ENCODE measurements at regions not wholly inside any gene's neighbourhood (a gene's known extent, or its start where the extent isn't known, plus 50 kb on each side); places are given as distances from the start of the nearest gene placed in this dataset.
"Not testable (repeated sequence)": the region's sequence is repeated elsewhere in the genome, so short reads cannot be mapped to it uniquely, and the experiment has no call there.

GRCh38 chr16:76988526-76988925, 202.5 kb upstream of the MON1B start:
- no peak for DNase-seq

- no peak for DNase-seq
Measured at GRCh38 chr16:77002644-77003043, 188.3 kb upstream of the MON1B start.

GRCh38 chr16:77009453-77009852, 181.5 kb upstream of the MON1B start:
- DNase-seq = no peak

- DNase-seq = no peak
Measured at GRCh38 chr16:77014441-77014840, 176.5 kb upstream of the MON1B start.

- no peak for DNase-seq
Measured at GRCh38 chr16:77030600-77030999, 160.4 kb upstream of the MON1B start.

- DNase-seq = no peak
Measured at GRCh38 chr16:77033516-77033915, 157.5 kb upstream of the MON1B start.

GRCh38 chr16:77035361-77035760, 155.6 kb upstream of the MON1B start:
- DNase-seq = no peak

- no peak for DNase-seq
Measured at GRCh38 chr16:77037696-77038347, 153.2 kb upstream of the MON1B start.

- DNase-seq = no peak
Measured at GRCh38 chr16:77041468-77041867, 149.5 kb upstream of the MON1B start.

GRCh38 chr16:77043076-77043475, 147.9 kb upstream of the MON1B start:
- no peak for DNase-seq

- DNase-seq = no peak
Measured at GRCh38 chr16:77046206-77046605, 144.8 kb upstream of the MON1B start.

- no peak for DNase-seq
Measured at GRCh38 chr16:77048085-77048484, 142.9 kb upstream of the MON1B start.

- DNase-seq = no peak
Measured at GRCh38 chr16:77049577-77049976, 141.4 kb upstream of the MON1B start.

- not testable (repeated sequence) for DNase-seq
Measured at GRCh38 chr16:77056597-77056996, 134.4 kb upstream of the MON1B start.

- no peak for DNase-seq
Measured at GRCh38 chr16:77057161-77057774, 133.7 kb upstream of the MON1B start.

GRCh38 chr16:77059446-77059845, 131.5 kb upstream of the MON1B start:
- DNase-seq = no peak

GRCh38 chr16:77060614-77061013, 130.4 kb upstream of the MON1B start:
- no peak for DNase-seq

GRCh38 chr16:77062878-77063675, 127.9 kb upstream of the MON1B start:
- DNase-seq = no peak

- no peak for DNase-seq
Measured at GRCh38 chr16:77063676-77064016, 127.3 kb upstream of the MON1B start.

- no peak for DNase-seq
Measured at GRCh38 chr16:77064037-77064436, 127.0 kb upstream of the MON1B start.

- no peak for DNase-seq
Measured at GRCh38 chr16:77066896-77067496, 124.0 kb upstream of the MON1B start.

GRCh38 chr16:77067900-77068299, 123.1 kb upstream of the MON1B start:
- no peak for DNase-seq

GRCh38 chr16:77068402-77068801, 122.6 kb upstream of the MON1B start:
- no peak for DNase-seq

GRCh38 chr16:77069929-77070328, 121.1 kb upstream of the MON1B start:
- DNase-seq = no peak

Data from inflammatory macrophage treated with lipopolysaccharide for 4 hours (primary cell).